ENCODE measurements at regions not wholly inside any gene's neighbourhood (a gene's known extent, or its start where the extent isn't known, plus 50 kb on each side); places are given as distances from the start of the nearest gene placed in this dataset.

DNA sequence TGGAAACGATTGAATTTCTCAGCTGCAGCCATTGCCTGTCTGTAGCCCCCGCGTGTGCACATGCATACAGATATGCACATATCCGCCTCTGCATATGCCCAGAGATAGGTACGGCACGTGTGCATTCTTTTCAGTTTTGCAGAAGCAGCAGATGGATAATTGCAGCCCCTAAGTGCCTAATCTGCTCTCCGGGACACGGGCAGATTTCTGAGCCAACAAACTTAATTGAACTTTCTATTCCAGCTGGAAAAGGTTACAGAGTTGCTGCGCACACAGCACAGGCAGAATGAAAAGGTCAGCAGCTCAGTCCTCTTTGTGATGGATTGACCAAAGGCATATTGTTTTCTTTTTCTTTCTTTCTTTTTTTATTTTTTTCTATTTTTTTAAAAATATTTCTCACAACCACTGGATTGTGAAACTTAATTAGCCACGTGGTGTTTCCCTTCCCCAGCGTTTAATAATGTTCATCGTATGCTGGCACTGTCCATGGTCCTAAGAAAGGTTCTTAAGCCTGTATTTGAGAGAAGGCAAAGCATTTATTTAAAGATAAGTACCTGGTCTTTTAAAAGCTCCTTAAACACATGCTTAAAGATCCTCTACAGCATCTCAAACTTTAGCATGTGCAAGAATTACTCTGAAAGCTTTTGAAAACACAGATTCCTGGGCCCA, 270.2 kb upstream of the BRINP1 start:
- no peaks in the 10 kb centered on the region for H3K27me3 ChIP-seq
- H3K9ac ChIP-seq, result no peak overlapping the region
- H4K20me1 ChIP-seq, result no peaks in the 10 kb centered on the region
- H3K4me2 ChIP-seq, result no peak overlapping the region
- H3K27ac ChIP-seq, result no peak overlapping the region
- TF ChIP-seq Cebpa-rat (IDR thresholded peaks at IDR 0.05), result no peak
- H3K9me3 ChIP-seq, result no peaks in the 10 kb centered on the region
- no peak overlapping the region for H3K4me3 ChIP-seq
- no peaks in the 10 kb centered on the region for H3K36me3 ChIP-seq
- no peaks in the 10 kb centered on the region for H3K4me1 ChIP-seq

- Histone ChIP-seq H3K9ac (no peak overlapping the region), H3K4me1 (no peaks in the 10 kb centered on the region), H3K27me3 (no peaks in the 10 kb centered on the region), H4K20me1 (no peaks in the 10 kb centered on the region), H3K36me3 (no peaks in the 10 kb centered on the region), H3K27ac (no peak overlapping the region), H3K4me3 (no peak overlapping the region), H3K4me2 (no peak overlapping the region), H3K9me3 (no peaks in the 10 kb centered on the region)
- TF ChIP-seq Cebpa-rat (IDR thresholded peaks at IDR 0.05), result no peak
Measured at GRCh38 chr9:119634006-119634405, 264.8 kb upstream of the BRINP1 start.

GRCh38 chr9:119611565-119611964, 242.3 kb upstream of the BRINP1 start:
- H3K36me3 ChIP-seq, result no peaks in the 10 kb centered on the region
- no peak overlapping the region for H3K4me2 ChIP-seq
- no peaks in the 10 kb centered on the region for H3K27me3 ChIP-seq
- H3K4me1 ChIP-seq, result no peaks in the 10 kb centered on the region
- H3K9ac ChIP-seq, result no peak overlapping the region
- no peaks in the 10 kb centered on the region for H3K9me3 ChIP-seq
- no peaks in the 10 kb centered on the region for H4K20me1 ChIP-seq
- no peak overlapping the region for H3K27ac ChIP-seq
- no peak overlapping the region for H3K4me3 ChIP-seq
- no peak for TF ChIP-seq Cebpa-rat (IDR thresholded peaks at IDR 0.05)

GRCh38 chr9:119609277-119609971, 240.2 kb upstream of the BRINP1 start:
- Histone ChIP-seq H3K4me1 (no peaks in the 10 kb centered on the region), H3K4me2 (no peak overlapping the region), H3K9me3 (no peaks in the 10 kb centered on the region), H4K20me1 (no peaks in the 10 kb centered on the region), H3K9ac (no peak overlapping the region), H3K27ac (no peak overlapping the region), H3K4me3 (no peak overlapping the region), H3K36me3 (no peaks in the 10 kb centered on the region), H3K27me3 (no peaks in the 10 kb centered on the region)
- no peak for TF ChIP-seq Cebpa-rat (IDR thresholded peaks at IDR 0.05)

- no peaks in the 10 kb centered on the region for H3K4me1 ChIP-seq
- no peak for TF ChIP-seq Cebpa-rat (IDR thresholded peaks at IDR 0.05)
- H3K9ac ChIP-seq, result no peak overlapping the region
- no peaks in the 10 kb centered on the region for H3K9me3 ChIP-seq
- H3K27me3 ChIP-seq, result no peaks in the 10 kb centered on the region
- H3K36me3 ChIP-seq, result no peaks in the 10 kb centered on the region
- H4K20me1 ChIP-seq, result no peaks in the 10 kb centered on the region
- no peak overlapping the region for H3K27ac ChIP-seq
- H3K4me2 ChIP-seq, result no peak overlapping the region
- H3K4me3 ChIP-seq, result no peak overlapping the region
Measured at GRCh38 chr9:119601632-119602031, 232.4 kb upstream of the BRINP1 start.

GRCh38 chr9:119597499-119597898, 228.3 kb upstream of the BRINP1 start:
- no peak overlapping the region for H3K4me2 ChIP-seq
- TF ChIP-seq Cebpa-rat (IDR thresholded peaks at IDR 0.05), result no peak
- H3K36me3 ChIP-seq, result no peaks in the 10 kb centered on the region
- H3K4me3 ChIP-seq, result no peak overlapping the region
- H4K20me1 ChIP-seq, result no peaks in the 10 kb centered on the region
- H3K27ac ChIP-seq, result no peak overlapping the region
- no peaks in the 10 kb centered on the region for H3K4me1 ChIP-seq
- H3K9me3 ChIP-seq, result no peaks in the 10 kb centered on the region
- no peak overlapping the region for H3K9ac ChIP-seq
- H3K27me3 ChIP-seq, result no peaks in the 10 kb centered on the region

- no peak overlapping the region for H3K4me2 ChIP-seq
- H3K27me3 ChIP-seq, result no peaks in the 10 kb centered on the region
- H3K27ac ChIP-seq, result no peak overlapping the region
- H3K36me3 ChIP-seq, result no peaks in the 10 kb centered on the region
- H3K4me1 ChIP-seq, result no peaks in the 10 kb centered on the region
- H3K4me3 ChIP-seq, result no peak overlapping the region
- no peak for TF ChIP-seq Cebpa-rat (IDR thresholded peaks at IDR 0.05)
- H3K9me3 ChIP-seq, result no peaks in the 10 kb centered on the region
- H4K20me1 ChIP-seq, result no peaks in the 10 kb centered on the region
- H3K9ac ChIP-seq, result no peak overlapping the region
Measured at GRCh38 chr9:119596703-119597102, 227.5 kb upstream of the BRINP1 start.

- no peaks in the 10 kb centered on the region for H3K27me3 ChIP-seq
- no peak overlapping the region for H3K9ac ChIP-seq
- H3K36me3 ChIP-seq, result no peaks in the 10 kb centered on the region
- no peak overlapping the region for H3K27ac ChIP-seq
- H3K4me3 ChIP-seq, result no peak overlapping the region
- no peak for TF ChIP-seq Cebpa-rat (IDR thresholded peaks at IDR 0.05)
- H3K4me2 ChIP-seq, result no peak overlapping the region
- H3K9me3 ChIP-seq, result no peaks in the 10 kb centered on the region
- no peaks in the 10 kb centered on the region for H4K20me1 ChIP-seq
- no peaks in the 10 kb centered on the region for H3K4me1 ChIP-seq
Measured at GRCh38 chr9:119588874-119589744, 219.9 kb upstream of the BRINP1 start.

DNA sequence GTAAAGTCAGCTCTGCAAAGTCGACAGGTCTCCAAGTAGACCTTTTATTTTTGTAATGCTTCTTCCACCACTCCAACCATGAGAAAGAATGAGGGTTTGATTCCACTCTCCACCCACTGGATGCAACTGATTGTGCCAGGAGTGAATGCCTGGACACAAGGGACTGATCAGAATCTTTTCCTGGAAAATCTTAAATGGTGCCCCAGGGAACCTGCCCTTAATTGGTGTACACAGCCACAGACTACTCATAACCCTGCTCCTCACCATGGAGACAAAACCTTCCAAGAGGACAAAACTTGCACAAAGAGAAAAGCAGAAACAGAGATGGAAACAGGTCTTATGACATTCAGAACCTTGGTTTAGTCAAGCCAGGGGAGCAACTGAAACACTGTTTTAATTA, 208.6 kb upstream of the BRINP1 start:
- Histone ChIP-seq H3K27me3 (no peaks in the 10 kb centered on the region), H3K36me3 (no peaks in the 10 kb centered on the region), H3K4me2 (no peak overlapping the region), H3K9ac (no peak overlapping the region), H3K4me1 (no peaks in the 10 kb centered on the region), H3K27ac (no peak overlapping the region), H4K20me1 (no peaks in the 10 kb centered on the region), H3K4me3 (no peak overlapping the region), H3K9me3 (no peaks in the 10 kb centered on the region)
- no peak for TF ChIP-seq Cebpa-rat (IDR thresholded peaks at IDR 0.05)

- Histone ChIP-seq H3K36me3 (no peaks in the 10 kb centered on the region), H3K9ac (no peak overlapping the region), H3K4me2 (no peak overlapping the region), H3K4me1 (no peaks in the 10 kb centered on the region), H3K4me3 (no peak overlapping the region), H3K9me3 (no peaks in the 10 kb centered on the region), H4K20me1 (no peaks in the 10 kb centered on the region), H3K27ac (no peak overlapping the region), H3K27me3 (no peaks in the 10 kb centered on the region)
- no peak for TF ChIP-seq Cebpa-rat (IDR thresholded peaks at IDR 0.05)
Measured at GRCh38 chr9:119559986-119560385, 190.8 kb upstream of the BRINP1 start.
